Activated naive CD8-positive, alpha-beta T cell treated with anti-CD3 and anti-CD28 coated beads, Interleukin-2, amount 10 ng/mL, durations not matched to agents 7 days and 5 days (primary cell): ENCODE measurements at regions not wholly inside any gene's neighbourhood (a gene's known extent, or its start where the extent isn't known, plus 50 kb on each side); places are given as distances from the start of the nearest gene placed in this dataset.
"Not testable (repeated sequence)": the region's sequence is repeated elsewhere in the genome, so short reads cannot be mapped to it uniquely, and the experiment has no call there.

Experiments
- ATAC-seq: fragments of 150-1000 bp; cut with Tn5 transposase; one replicate; pipeline ENCODE4 v1.10.0; 2021; ENCODE audit warnings: low read depth, moderate library complexity
- POLR2A ChIA-PET: fragments of 350-600 bp; sonication (Branson Sonifier 250); formaldehyde crosslinking; loops from one replicate; lab custom pipeline; 2021; ENCODE audit warnings: antibody characterized with exemption; lab: Charles Lee
- DNase-seq: peaks from one replicate; pipeline ENCODE4 v3.0.0; 2021
- H3K27ac Mint-ChIP-seq: one replicate; pipeline ENCODE4 v1.8.0; 2022; ENCODE audit warnings: mild to moderate bottlenecking, mixed read lengths
- H3K27me3 Mint-ChIP-seq: one replicate; pipeline ENCODE4 v1.8.0; 2022; ENCODE audit warnings: mild to moderate bottlenecking, moderate library complexity, mixed read lengths
- H3K36me3 Mint-ChIP-seq: one replicate; pipeline ENCODE4 v1.8.0; 2021; ENCODE audit warnings: mild to moderate bottlenecking, mixed read lengths
- H3K4me1 Mint-ChIP-seq: one replicate; pipeline ENCODE4 v1.8.0; 2021; ENCODE audit warnings: mixed read lengths
- H3K4me3 Mint-ChIP-seq: one replicate; pipeline ENCODE4 v1.8.0; 2022; ENCODE audit warnings: mild to moderate bottlenecking, moderate library complexity, mixed read lengths
- H3K9me3 Mint-ChIP-seq: one replicate; pipeline ENCODE4 v1.8.0; 2021; ENCODE audit warnings: mixed read lengths

DNA sequence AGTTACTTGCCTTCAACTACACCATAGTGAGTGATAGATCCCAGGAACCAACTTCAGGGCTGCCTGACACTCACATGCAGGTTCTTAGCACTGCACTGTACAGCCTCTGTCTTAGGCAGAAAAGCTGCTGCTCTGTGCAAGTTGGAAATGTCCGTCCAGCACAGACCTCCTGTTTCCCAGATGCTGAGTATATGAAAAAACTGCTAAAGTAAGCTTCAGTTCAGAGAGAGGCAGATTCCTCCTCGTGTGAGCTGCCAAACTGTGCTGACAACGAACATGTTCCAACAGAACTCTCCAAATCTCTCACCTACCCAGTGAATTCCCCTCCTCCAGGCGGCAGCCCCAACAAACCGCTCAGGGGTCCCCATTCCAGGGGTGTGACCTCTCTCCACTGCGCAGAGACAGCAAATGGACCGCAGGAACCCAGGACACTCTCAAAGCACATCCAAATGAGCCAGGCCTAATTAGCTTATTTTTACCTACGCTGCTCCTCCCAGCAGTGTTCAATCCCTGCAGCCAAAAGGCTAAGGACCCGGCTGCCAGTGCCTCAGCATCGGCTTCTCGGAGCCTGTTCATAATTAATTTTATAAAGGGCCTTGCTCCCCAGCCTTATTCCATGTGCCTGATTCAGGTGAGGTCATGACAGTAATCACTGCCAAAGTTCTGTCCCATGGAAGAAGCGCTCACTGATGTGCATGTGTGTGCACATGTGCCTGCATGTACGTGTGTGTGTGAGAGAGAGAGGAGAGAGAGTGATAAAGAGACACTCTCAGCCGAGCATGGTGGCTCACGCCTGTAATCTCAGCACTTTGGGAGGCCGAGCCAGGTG lies 159.5 kb upstream of the AUTS2 start:
- H3K9me3 Mint-ChIP-seq = peaks cover 12% of the 10 kb centered on the region
- H3K4me1 Mint-ChIP-seq = no peaks in the 10 kb centered on the region
- DNase-seq = no peak
- H3K4me3 Mint-ChIP-seq = no peak overlapping the region
- H3K27ac Mint-ChIP-seq = no peak overlapping the region
- POLR2A ChIA-PET = no interaction called here
- H3K27me3 Mint-ChIP-seq = no peaks in the 10 kb centered on the region
- no peaks in the 10 kb centered on the region for H3K36me3 Mint-ChIP-seq
- no peak for ATAC-seq

DNA sequence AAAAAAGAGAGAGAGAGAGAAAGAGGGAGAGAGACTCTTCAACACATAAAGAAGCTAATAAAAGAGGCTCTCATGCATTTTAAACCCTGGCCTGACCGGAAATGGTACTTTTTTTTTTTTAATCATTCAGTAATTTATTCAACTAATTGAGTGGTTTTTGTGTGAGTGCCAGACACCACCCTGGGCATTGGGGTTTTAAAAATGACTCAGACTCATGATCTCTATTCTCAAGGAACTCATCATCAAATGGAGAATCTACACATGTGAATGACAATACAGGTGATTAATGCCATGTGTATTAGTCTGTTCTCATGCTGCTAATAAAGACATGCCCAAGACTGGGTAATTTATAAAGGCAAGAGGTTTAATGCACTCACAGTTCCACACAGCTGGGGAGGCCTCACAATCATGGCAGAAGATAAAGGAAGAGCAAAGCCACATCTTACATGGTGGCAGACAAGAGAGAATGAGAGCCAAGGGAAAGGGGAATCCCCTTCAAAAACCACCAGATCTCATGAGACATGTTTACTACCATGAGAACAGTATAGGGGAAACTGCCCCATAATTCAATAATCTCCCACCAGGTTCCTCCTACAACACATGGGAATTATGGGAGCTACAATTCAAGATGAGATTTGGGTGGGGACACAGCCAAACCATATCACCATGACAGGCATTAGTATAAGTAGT lies 158.5 kb upstream of the AUTS2 start:
- Mint-ChIP-seq H3K27ac (no peak overlapping the region), H3K36me3 (no peaks in the 10 kb centered on the region), H3K27me3 (no peaks in the 10 kb centered on the region), H3K9me3 (peaks cover 10% of the 10 kb centered on the region), H3K4me1 (no peaks in the 10 kb centered on the region), H3K4me3 (no peak overlapping the region)
- POLR2A ChIA-PET = no interaction called here
- DNase-seq = no peak
- no peak for ATAC-seq

DNA sequence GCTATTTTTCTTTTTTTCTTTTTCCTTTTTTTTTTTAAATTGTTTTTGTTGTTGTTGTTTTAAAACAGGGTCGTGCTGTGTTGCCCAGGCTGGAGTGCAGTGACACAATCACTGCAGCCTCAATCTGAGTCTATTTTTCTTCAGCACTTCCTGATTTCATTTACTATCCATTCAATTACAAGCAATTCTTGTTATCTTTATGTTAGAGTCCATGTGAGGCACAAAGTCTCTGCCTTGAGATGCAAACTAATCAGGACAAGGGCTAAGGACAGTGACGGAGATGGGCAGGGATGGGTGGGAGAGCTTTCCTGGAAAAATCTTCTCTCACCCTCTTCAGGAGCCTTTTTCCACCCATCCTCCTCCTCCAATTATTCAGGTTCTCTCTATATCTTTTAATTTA lies 157.3 kb upstream of the AUTS2 start:
- no peaks in the 10 kb centered on the region for H3K4me1 Mint-ChIP-seq
- ATAC-seq (no peak), DNase-seq (no peak)
- H3K27ac Mint-ChIP-seq = no peak overlapping the region
- no peaks in the 10 kb centered on the region for H3K27me3 Mint-ChIP-seq
- POLR2A ChIA-PET = no interaction called here
- H3K36me3 Mint-ChIP-seq = no peaks in the 10 kb centered on the region
- no peak overlapping the region for H3K4me3 Mint-ChIP-seq
- H3K9me3 Mint-ChIP-seq = peaks cover 11% of the 10 kb centered on the region

DNA sequence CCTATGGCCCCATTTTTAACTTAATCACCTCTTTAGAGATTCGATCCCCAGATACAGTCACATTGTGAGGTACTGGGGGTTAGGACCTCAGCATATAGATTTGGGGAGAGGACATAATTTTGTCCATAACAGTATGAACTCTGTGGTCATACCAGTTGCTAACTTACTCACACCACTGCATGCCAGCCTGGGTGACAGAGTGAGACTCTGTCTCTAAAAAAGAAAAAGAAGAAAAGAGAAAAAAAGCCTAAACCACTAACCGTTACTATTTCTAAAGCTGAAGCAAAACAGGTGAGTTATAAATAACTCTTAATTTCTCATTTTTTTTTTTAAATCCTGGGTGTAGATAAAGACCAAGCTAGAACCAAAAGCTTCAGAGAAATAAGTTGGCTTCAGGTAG lies 155.1 kb upstream of the AUTS2 start:
- H3K4me1 Mint-ChIP-seq = no peaks in the 10 kb centered on the region
- H3K4me3 Mint-ChIP-seq = no peak overlapping the region
- H3K27ac Mint-ChIP-seq = no peak overlapping the region
- DNase-seq (no peak), ATAC-seq (no peak)
- H3K9me3 Mint-ChIP-seq = peaks cover 11% of the 10 kb centered on the region
- no peaks in the 10 kb centered on the region for H3K27me3 Mint-ChIP-seq
- POLR2A ChIA-PET = no interaction called here
- H3K36me3 Mint-ChIP-seq = no peaks in the 10 kb centered on the region

DNA sequence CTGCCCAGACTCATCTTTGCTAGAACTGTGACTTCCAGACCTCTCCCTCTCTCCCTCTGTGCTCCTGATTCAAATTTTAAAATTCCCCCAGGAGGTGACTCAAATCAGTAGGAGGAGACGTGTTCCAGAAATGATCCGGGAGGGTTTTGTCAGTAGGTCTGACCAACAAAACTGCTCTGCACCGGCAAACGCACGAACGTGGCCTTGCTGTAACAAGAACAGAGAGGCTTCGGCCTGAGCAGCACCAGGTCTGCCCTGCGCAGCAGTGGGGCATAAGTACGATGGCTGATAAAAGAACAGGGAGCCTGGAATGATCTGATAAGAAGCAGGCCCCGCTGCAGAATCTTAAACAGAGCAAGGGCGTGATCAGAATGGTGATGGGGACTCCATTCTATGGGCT lies 152.7 kb upstream of the AUTS2 start:
- no peaks in the 10 kb centered on the region for H3K4me1 Mint-ChIP-seq
- POLR2A ChIA-PET = interaction anchor here (0.7 kb wide), 1 partner anchor 573 kb away, joined by 3 read pairs; no protein-coding TSS in a partner anchor
- H3K27me3 Mint-ChIP-seq = no peaks in the 10 kb centered on the region
- H3K36me3 Mint-ChIP-seq = no peaks in the 10 kb centered on the region
- no peak overlapping the region for H3K4me3 Mint-ChIP-seq
- no peak for DNase-seq
- no peak for ATAC-seq
- peaks cover 7% of the 10 kb centered on the region for H3K9me3 Mint-ChIP-seq
- H3K27ac Mint-ChIP-seq = no peak overlapping the region

DNA sequence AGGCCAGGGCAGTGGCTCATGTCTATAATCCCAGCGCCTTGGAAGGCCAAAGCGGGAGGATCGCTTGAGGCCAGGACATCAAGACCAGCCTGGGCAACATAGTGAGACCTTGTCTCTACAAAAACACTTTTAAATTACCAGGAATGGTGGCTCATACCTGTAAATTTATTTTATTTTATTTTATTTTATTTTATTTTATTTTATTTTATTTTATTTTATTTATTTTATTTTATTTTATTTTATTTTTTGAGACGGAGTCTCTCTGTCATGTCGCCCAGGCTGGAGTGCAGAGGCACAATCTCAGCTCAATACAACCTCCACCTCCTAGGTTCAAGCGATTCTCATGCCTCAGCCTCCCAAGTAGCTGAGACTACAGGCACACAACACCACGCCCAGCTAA lies 152.1 kb upstream of the AUTS2 start:
- ATAC-seq, H3K27me3 Mint-ChIP-seq, H3K9me3 Mint-ChIP-seq, H3K27ac Mint-ChIP-seq, H3K4me3 Mint-ChIP-seq, DNase-seq, H3K4me1 Mint-ChIP-seq, H3K36me3 Mint-ChIP-seq, POLR2A ChIA-PET: not testable (repeated sequence)

DNA sequence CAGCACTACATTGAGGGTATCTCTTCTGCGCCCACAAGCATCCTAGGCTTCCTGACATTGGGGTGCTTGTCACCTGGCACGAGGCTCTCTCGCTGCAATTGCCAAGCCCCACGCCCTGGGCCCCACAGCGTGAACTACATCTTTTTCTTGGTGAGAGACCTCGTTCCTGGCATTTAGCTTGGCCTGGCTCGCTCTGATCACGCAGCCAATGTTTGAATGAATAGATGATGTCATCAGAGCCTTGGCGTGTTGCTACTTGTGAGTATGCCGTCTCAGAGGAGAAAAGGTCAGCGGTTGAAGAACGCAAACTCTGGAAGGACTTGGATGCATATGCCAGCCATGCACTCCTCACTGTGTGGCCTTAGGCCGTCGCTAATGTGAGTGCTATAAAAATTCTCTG lies 150.2 kb upstream of the AUTS2 start:
- H3K4me1 Mint-ChIP-seq = no peaks in the 10 kb centered on the region
- no peak overlapping the region for H3K27ac Mint-ChIP-seq
- DNase-seq (no peak), ATAC-seq (no peak)
- H3K27me3 Mint-ChIP-seq = no peaks in the 10 kb centered on the region
- no peak overlapping the region for H3K4me3 Mint-ChIP-seq
- no peaks in the 10 kb centered on the region for H3K36me3 Mint-ChIP-seq
- peaks cover 4% of the 10 kb centered on the region for H3K9me3 Mint-ChIP-seq
- POLR2A ChIA-PET = no interaction called here

DNA sequence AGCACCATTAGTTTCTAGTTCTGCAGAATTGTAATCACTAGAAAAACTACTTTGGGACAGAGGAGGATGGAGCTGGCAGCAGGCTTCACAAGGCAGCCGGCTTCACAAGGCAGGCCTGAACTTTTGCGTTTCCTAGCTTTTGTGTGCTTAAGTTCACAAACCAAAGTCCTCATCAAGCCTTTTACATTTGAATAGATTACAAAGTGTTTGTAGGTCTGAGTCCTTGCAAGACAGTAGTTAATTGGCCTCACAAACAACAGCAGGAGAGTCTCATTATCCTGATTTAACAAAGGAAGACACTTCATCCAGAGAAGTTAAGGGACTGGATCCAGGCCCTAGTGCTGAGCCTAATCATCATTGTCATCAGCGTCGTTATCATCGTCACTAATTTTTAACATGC lies 147.8 kb upstream of the AUTS2 start:
- Mint-ChIP-seq H3K9me3 (no peaks in the 10 kb centered on the region), H3K27me3 (no peaks in the 10 kb centered on the region), H3K4me3 (no peak overlapping the region), H3K27ac (no peak overlapping the region), H3K36me3 (no peaks in the 10 kb centered on the region), H3K4me1 (no peaks in the 10 kb centered on the region)
- no peak for DNase-seq
- POLR2A ChIA-PET = no interaction called here
- ATAC-seq = no peak

DNA sequence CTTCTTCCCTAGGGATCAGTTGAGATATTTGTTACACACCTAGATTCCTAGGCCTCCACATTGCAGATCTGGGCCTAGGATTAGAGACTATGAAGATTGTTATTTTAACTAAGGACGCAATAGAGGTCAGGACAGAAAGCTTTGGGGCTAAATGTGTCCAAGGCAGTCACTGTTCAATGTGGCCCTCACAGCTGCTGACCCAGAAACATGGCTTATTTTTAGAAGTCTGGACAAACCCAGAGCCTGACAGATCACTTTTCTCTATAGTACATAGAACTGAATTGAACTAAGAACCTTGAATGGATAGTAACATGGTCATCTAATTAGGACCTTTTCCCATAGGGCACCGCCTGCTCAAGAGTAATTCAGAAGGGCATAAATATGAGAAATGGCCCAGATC lies 146.6 kb upstream of the AUTS2 start:
- no peak overlapping the region for H3K27ac Mint-ChIP-seq
- ATAC-seq = no peak
- H3K36me3 Mint-ChIP-seq = no peaks in the 10 kb centered on the region
- POLR2A ChIA-PET = no interaction called here
- no peaks in the 10 kb centered on the region for H3K27me3 Mint-ChIP-seq
- H3K4me3 Mint-ChIP-seq = no peak overlapping the region
- H3K4me1 Mint-ChIP-seq = no peaks in the 10 kb centered on the region
- H3K9me3 Mint-ChIP-seq = no peaks in the 10 kb centered on the region
- no peak for DNase-seq

DNA sequence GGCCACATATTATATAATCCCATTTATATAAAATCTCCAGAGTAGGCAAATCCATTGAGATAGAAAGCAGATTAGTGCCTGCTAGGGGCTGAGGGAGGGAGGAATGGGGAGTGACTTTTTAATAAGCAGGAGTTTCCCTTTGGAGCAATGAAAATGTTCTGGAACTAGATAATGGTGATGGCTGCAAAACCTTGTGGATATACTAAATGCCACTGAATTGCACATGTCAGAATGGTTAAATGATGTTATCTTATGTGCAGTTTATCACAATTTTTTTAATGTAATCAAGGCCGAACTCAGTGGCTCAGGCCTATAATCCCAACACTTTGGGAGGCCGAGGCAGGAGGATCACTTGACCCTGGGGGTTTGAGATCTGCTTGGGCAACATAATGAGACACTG lies 145.5 kb upstream of the AUTS2 start:
- Mint-ChIP-seq H3K9me3 (no peaks in the 10 kb centered on the region), H3K4me3 (no peak overlapping the region), H3K36me3 (no peaks in the 10 kb centered on the region), H3K27me3 (no peaks in the 10 kb centered on the region), H3K27ac (no peak overlapping the region), H3K4me1 (no peaks in the 10 kb centered on the region)
- ATAC-seq = no peak
- no peak for DNase-seq
- POLR2A ChIA-PET = no interaction called here

DNA sequence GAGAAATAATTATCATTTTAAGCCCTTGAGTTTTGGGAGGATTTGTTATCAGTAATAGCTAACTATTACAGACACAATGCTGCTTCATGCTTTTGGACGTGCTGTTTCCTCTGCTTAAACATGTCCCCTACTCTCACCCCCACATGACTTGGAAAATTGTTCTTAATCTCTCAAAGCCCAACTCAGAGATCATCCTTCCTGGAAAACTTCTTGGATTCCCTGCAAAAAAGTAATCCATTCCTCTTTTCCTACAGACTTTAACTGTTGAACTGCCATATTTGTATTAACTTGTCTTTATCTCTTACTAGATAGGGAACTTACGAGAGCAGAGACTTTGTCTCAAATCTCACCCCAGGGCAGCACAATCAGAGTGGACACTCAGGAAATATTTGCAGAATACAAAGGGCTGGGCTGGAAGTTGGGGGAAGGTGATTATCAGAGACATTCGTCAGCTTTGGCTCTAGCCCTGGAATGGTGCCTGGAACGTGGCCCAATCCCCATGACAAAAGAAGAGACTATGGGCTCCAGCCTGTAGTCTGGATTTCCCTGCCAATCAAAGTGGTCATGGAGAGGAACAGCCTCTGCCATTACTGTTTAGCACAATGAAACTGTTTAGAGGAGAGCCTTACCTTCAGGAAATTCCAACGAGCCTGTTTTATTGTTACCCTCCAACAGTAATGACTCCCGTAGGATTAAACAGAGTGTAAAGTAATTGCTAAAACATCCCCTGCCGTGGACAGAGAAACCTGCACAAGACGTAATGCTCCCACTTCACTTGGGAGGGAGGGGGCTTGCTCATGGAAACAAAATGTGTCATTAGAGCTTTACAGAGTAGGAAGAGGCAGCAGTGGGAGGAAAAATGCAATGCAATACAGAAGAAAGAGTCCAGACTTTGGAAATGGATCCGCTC lies 140.4 kb upstream of the AUTS2 start:
- Mint-ChIP-seq H3K4me1 (no peaks in the 10 kb centered on the region), H3K27me3 (no peaks in the 10 kb centered on the region), H3K9me3 (no peaks in the 10 kb centered on the region), H3K4me3 (no peak overlapping the region), H3K27ac (no peak overlapping the region), H3K36me3 (no peaks in the 10 kb centered on the region)
- POLR2A ChIA-PET = no interaction called here
- ATAC-seq (no peak), DNase-seq (no peak)

DNA sequence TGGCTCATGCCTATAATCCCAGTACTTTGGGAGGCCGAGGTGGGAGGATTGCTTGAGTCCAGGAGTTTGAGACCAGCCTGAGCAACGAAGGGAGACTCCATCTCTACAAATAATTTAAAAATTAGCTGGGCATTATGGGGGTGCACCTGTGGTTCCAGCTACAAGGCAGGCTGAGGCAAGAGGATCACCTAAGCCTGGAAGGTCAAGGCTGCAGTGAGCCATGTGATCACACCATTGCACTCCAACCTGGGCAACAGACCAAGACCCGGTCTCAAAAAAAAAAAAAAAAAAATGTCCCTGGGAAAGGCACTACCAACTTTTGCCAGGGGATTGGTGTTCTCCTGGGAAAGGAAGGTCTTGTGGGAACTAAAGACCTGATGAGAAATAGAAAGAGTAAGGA lies 134.2 kb upstream of the AUTS2 start:
- no peaks in the 10 kb centered on the region for H3K36me3 Mint-ChIP-seq
- ATAC-seq = no peak
- peaks cover 9% of the 10 kb centered on the region for H3K9me3 Mint-ChIP-seq

DNA sequence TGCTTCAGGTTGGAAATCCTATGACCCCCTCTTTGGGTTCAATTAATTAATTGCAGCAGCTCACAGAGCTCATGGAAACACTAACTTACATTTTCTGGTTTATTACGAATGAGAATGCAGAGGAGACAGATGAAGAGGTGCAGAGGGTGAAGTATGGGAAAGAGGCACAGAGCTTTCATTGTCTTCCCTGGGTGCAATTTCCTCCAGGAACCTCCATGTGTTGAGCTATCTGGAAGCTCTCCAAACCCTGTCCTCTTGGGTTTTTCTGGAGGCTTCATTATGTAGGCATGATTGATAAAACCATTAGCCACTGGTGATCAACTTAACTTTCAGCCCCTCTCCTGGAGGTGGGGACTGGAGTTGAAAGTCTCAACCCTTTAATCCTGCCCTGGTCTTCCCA lies 133.0 kb upstream of the AUTS2 start:
- H3K4me1 Mint-ChIP-seq = no peaks in the 10 kb centered on the region
- no peak overlapping the region for H3K27ac Mint-ChIP-seq
- no peak overlapping the region for H3K4me3 Mint-ChIP-seq
- ATAC-seq (no peak), DNase-seq (no peak)
- peaks cover 11% of the 10 kb centered on the region for H3K9me3 Mint-ChIP-seq
- no peaks in the 10 kb centered on the region for H3K36me3 Mint-ChIP-seq
- POLR2A ChIA-PET = no interaction called here
- no peaks in the 10 kb centered on the region for H3K27me3 Mint-ChIP-seq

More for the DNA sequence above, 134.2 kb upstream of the AUTS2 start:
- DNase-seq = no peak
- Mint-ChIP-seq H3K4me3 (no peak overlapping the region), H3K4me1 (no peaks in the 10 kb centered on the region), H3K27ac (no peak overlapping the region), H3K27me3 (no peaks in the 10 kb centered on the region)
- POLR2A ChIA-PET = no interaction called here
